ENCODE measurements at regions not wholly inside any gene's neighbourhood (a gene's known extent, or its start where the extent isn't known, plus 50 kb on each side); places are given as distances from the start of the nearest gene placed in this dataset.
A peak's percentile ranks its signal among the peaks of the same experiment; 100 is the strongest.
"Not testable (repeated sequence)": the region's sequence is repeated elsewhere in the genome, so short reads cannot be mapped to it uniquely, and the experiment has no call there.

DNA sequence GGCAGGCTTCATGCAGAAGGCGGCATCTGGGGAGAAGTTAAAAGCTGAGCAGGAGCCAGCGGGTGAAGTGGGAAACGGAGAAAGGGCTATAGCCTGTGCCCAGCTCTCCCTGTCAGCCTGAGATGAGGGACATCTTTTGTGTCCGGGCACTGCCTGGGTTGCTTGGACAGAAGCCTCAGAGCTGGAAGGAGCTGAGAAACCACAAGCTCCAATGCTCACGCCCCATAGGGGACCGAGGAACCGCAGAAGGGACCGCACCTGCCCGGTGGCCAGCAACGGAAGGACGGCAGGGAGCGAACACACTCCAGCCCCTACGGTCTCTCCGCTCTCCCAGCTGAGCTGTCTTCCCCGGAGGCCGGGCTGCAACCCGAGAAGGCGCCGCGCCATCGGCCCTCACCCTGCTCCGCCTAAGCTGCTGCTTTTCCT is 175.8 kb downstream of the NPIPB11 start:
- Histone ChIP-seq H3K27me3 (ENCODE audit: control insufficient read depth in 1 of 2, insufficient read depth in 2 of 2, low read length in 2 of 2) (no peaks in the 10 kb centered on the region), H3K9ac (ENCODE audit: low read length) (no peak overlapping the region), H3K4me1 (ENCODE audit: insufficient read depth, low read length) (no peaks in the 10 kb centered on the region), H3K4me3 (ENCODE audit: low read depth in 1 of 2, low read length in 2 of 2) (no peak overlapping the region), H3K9me3 (ENCODE audit: low read length) (no peaks in the 10 kb centered on the region), H3K27ac (ENCODE audit: low read depth, low read length) (no peak overlapping the region), H3K36me3 (ENCODE audit: insufficient read depth, low read length) (no peaks in the 10 kb centered on the region)

- not testable (repeated sequence) for H3K4me1 ChIP-seq (ENCODE audit: insufficient read depth, low read length); H3K4me3 ChIP-seq (ENCODE audit: low read depth in 1 of 2, low read length in 2 of 2); H3K27ac ChIP-seq (ENCODE audit: low read depth, low read length); H3K9me3 ChIP-seq (ENCODE audit: low read length); H3K27me3 ChIP-seq (ENCODE audit: control insufficient read depth in 1 of 2, insufficient read depth in 2 of 2, low read length in 2 of 2); H3K36me3 ChIP-seq (ENCODE audit: insufficient read depth, low read length); H3K9ac ChIP-seq (ENCODE audit: low read length)
Observed at GRCh38 chr16:29230006-29230668, 176.4 kb downstream of the NPIPB11 start.

- H3K27ac ChIP-seq (ENCODE audit: low read depth, low read length); H3K36me3 ChIP-seq (ENCODE audit: insufficient read depth, low read length); H3K9ac ChIP-seq (ENCODE audit: low read length); H3K27me3 ChIP-seq (ENCODE audit: control insufficient read depth in 1 of 2, insufficient read depth in 2 of 2, low read length in 2 of 2); H3K9me3 ChIP-seq (ENCODE audit: low read length); H3K4me1 ChIP-seq (ENCODE audit: insufficient read depth, low read length); H3K4me3 ChIP-seq (ENCODE audit: low read depth in 1 of 2, low read length in 2 of 2): not testable (repeated sequence)
Observed at GRCh38 chr16:29229616-29230005, 176.9 kb downstream of the NPIPB11 start.

- not testable (repeated sequence) for H3K4me3 ChIP-seq (ENCODE audit: low read depth in 1 of 2, low read length in 2 of 2); H3K9ac ChIP-seq (ENCODE audit: low read length); H3K27ac ChIP-seq (ENCODE audit: low read depth, low read length); H3K9me3 ChIP-seq (ENCODE audit: low read length); H3K27me3 ChIP-seq (ENCODE audit: control insufficient read depth in 1 of 2, insufficient read depth in 2 of 2, low read length in 2 of 2); H3K4me1 ChIP-seq (ENCODE audit: insufficient read depth, low read length); H3K36me3 ChIP-seq (ENCODE audit: insufficient read depth, low read length)
Observed at GRCh38 chr16:29228664-29229611, 177.6 kb downstream of the NPIPB11 start.

DNA sequence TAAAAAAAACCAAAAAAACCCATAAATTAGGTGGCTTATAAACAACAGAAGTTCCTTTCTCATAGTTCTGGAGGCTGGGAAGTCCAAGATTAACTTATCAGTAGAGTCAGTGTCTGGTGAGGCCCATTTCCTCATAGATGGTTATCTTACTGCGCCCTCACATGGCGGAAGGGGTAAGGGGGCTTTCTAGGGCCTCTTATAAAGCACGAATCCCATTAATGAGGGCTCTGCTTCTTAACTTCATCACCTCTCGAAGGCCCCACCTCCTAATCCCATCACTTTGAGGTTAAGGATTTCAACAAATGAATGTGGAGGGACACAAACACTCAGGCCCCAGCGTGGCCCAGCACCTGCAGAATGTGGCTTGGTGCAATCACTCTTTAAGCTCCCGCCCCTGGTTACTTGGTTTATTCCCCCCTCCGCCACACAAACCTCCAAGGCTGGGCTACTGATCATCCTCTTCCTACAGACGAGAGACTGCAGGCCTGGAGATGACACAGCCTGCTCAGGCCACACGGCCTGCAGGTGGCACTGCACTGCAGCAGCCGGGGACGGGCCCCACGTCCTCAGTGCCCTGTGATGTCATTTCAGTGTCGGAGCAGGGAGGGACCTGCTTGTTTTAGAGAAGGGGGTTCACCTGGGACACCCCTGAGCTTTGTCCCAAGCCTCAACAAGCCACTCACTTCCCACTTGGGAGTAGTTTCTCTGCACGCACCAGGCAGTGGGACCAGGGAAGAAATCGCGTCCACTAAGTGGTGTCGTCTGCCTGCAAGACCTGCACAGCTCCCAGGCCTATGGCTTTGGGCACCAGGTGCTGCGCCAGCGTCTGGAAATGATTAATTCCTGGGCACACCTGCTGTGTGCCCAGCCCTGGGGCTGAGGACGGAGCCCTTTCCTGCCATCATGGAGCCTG is 178.5 kb downstream of the NPIPB11 start:
- not testable (repeated sequence) for H3K9ac ChIP-seq (ENCODE audit: low read length); H3K9me3 ChIP-seq (ENCODE audit: low read length); H3K4me1 ChIP-seq (ENCODE audit: insufficient read depth, low read length); H3K4me3 ChIP-seq (ENCODE audit: low read depth in 1 of 2, low read length in 2 of 2); H3K36me3 ChIP-seq (ENCODE audit: insufficient read depth, low read length); H3K27ac ChIP-seq (ENCODE audit: low read depth, low read length); H3K27me3 ChIP-seq (ENCODE audit: control insufficient read depth in 1 of 2, insufficient read depth in 2 of 2, low read length in 2 of 2)

DNA sequence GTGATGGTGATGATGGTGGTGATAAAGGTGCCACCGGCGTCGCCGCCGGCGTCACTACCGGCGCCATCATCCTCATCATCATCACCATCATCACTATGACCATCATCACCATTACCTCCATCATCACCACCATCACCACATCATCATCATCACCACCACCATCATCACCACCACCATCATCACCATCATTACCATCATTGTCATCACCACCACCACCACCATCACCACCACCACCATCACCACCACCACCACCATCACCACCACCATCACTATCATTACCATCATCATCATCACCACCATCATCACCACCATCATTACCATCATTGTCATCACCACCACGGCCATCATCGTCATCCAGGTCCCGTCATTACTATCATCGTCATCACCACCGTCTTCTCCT is 179.7 kb downstream of the NPIPB11 start:
- H3K4me1 ChIP-seq (ENCODE audit: insufficient read depth, low read length) = no peaks in the 10 kb centered on the region
- no peaks in the 10 kb centered on the region for H3K27me3 ChIP-seq (ENCODE audit: control insufficient read depth in 1 of 2, insufficient read depth in 2 of 2, low read length in 2 of 2)
- H3K9me3 ChIP-seq (ENCODE audit: low read length) = no peaks in the 10 kb centered on the region
- H3K36me3 ChIP-seq (ENCODE audit: insufficient read depth, low read length) = no peaks in the 10 kb centered on the region
- no peak overlapping the region for H3K9ac ChIP-seq (ENCODE audit: low read length)
- H3K4me3 ChIP-seq (ENCODE audit: low read depth in 1 of 2, low read length in 2 of 2) = no peak overlapping the region
- no peak overlapping the region for H3K27ac ChIP-seq (ENCODE audit: low read depth, low read length)

DNA sequence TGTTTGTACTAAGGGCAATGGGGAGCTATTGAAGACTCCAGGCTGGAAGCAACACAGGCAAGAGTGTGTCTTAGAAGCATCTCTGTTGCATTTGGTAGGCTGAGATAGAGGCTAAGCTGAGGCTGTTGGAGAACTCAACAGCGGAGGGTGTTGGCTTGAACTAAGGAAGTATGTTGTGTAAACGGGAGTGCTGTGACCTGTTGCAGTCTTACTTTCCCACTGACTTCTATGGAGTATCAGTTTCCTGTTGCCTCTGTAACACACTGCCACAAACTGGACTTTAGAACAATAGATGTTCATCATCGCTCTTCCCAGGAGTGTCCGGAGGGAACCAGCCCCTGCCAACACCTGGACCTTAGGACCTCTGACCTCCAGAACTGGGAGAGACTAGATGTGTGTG is 181.8 kb downstream of the NPIPB11 start:
- H3K36me3 ChIP-seq (ENCODE audit: insufficient read depth, low read length); H3K9me3 ChIP-seq (ENCODE audit: low read length); H3K4me3 ChIP-seq (ENCODE audit: low read depth in 1 of 2, low read length in 2 of 2); H3K27me3 ChIP-seq (ENCODE audit: control insufficient read depth in 1 of 2, insufficient read depth in 2 of 2, low read length in 2 of 2); H3K27ac ChIP-seq (ENCODE audit: low read depth, low read length); H3K9ac ChIP-seq (ENCODE audit: low read length): not testable (repeated sequence)
- peaks cover 16% of the 10 kb centered on the region for H3K4me1 ChIP-seq (ENCODE audit: insufficient read depth, low read length)

GRCh38 chr16:29222615-29223014 is 183.9 kb downstream of the NPIPB11 start:
- not testable (repeated sequence) for H3K9ac ChIP-seq (ENCODE audit: low read length); H3K36me3 ChIP-seq (ENCODE audit: insufficient read depth, low read length); H3K9me3 ChIP-seq (ENCODE audit: low read length); H3K27me3 ChIP-seq (ENCODE audit: control insufficient read depth in 1 of 2, insufficient read depth in 2 of 2, low read length in 2 of 2); H3K4me3 ChIP-seq (ENCODE audit: low read depth in 1 of 2, low read length in 2 of 2); H3K27ac ChIP-seq (ENCODE audit: low read depth, low read length)
- H3K4me1 ChIP-seq (ENCODE audit: insufficient read depth, low read length) = peaks cover 16% of the 10 kb centered on the region

DNA sequence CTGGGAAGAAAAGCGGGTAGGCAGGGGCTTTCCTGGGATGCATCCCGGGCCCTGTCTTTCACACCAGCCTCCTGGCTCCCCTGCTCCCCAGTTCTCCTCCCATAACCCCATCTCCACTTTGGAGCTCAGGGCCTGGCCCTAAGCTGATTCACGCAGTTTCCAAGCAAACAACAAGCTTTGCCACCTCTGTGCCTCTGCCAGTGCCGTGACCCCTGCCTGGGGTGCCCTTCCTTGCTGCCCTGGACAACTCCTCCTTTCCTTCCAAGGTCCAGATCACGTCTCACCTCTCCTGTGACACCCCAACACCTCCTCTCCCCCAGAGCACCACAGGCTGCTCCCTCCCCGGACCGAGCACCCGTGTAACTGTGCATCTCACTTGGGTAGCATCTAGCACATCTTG is 184.5 kb downstream of the NPIPB11 start:
- not testable (repeated sequence) for H3K27me3 ChIP-seq (ENCODE audit: control insufficient read depth in 1 of 2, insufficient read depth in 2 of 2, low read length in 2 of 2); H3K9me3 ChIP-seq (ENCODE audit: low read length); H3K36me3 ChIP-seq (ENCODE audit: insufficient read depth, low read length); H3K27ac ChIP-seq (ENCODE audit: low read depth, low read length); H3K4me3 ChIP-seq (ENCODE audit: low read depth in 1 of 2, low read length in 2 of 2); H3K9ac ChIP-seq (ENCODE audit: low read length)
- peaks cover 16% of the 10 kb centered on the region for H3K4me1 ChIP-seq (ENCODE audit: insufficient read depth, low read length)

DNA sequence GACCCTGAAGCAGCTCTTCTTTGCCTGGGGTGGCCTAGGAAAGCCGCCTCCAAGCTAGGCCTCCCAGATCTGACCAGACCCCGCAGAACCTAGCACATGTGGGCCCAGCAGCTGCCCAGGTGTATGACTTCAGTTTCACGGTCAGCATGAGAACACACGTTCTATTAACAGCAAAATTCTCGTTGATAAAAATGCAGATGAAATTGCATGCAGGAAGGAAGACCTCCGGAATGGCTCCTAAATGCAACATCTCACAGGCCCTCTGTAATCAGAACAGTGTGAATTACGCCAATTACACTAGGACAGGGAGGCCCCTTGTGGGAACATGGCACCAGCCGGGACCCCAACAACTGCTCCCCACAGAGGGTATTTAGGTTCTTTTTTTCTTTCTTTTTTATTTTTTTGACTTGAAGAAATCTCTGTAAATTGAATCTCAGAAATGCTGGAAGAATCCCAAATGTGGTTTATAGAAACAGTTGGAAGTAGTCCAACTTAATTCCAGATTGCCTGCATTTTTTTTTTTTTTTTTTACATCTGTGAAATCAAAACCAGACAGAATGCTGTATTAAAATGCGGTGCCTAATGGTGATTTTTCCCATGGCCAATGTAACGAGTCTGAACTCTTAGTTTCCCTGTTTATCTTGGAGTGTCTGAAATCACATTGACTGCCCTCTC is 185.1 kb downstream of the NPIPB11 start:
- not testable (repeated sequence) for H3K4me3 ChIP-seq (ENCODE audit: low read depth in 1 of 2, low read length in 2 of 2); H3K27me3 ChIP-seq (ENCODE audit: control insufficient read depth in 1 of 2, insufficient read depth in 2 of 2, low read length in 2 of 2); H3K9ac ChIP-seq (ENCODE audit: low read length); H3K9me3 ChIP-seq (ENCODE audit: low read length); H3K27ac ChIP-seq (ENCODE audit: low read depth, low read length); H3K36me3 ChIP-seq (ENCODE audit: insufficient read depth, low read length)
- peaks cover 16% of the 10 kb centered on the region for H3K4me1 ChIP-seq (ENCODE audit: insufficient read depth, low read length)

- H3K27me3 ChIP-seq (ENCODE audit: control insufficient read depth in 1 of 2, insufficient read depth in 2 of 2, low read length in 2 of 2); H3K9ac ChIP-seq (ENCODE audit: low read length); H3K36me3 ChIP-seq (ENCODE audit: insufficient read depth, low read length); H3K9me3 ChIP-seq (ENCODE audit: low read length); H3K4me3 ChIP-seq (ENCODE audit: low read depth in 1 of 2, low read length in 2 of 2): not testable (repeated sequence)
- Histone ChIP-seq H3K27ac (ENCODE audit: low read depth, low read length) (peak overlapping the region; percentile 52), H3K4me1 (ENCODE audit: insufficient read depth, low read length) (peaks cover 16% of the 10 kb centered on the region)
Observed at GRCh38 chr16:29220647-29221191, 185.8 kb downstream of the NPIPB11 start.

Measured in muscle layer of colon (tissue), 2 donors.